ENCODE measurements at regions not wholly inside any gene's neighbourhood (a gene's known extent, or its start where the extent isn't known, plus 50 kb on each side); places are given as distances from the start of the nearest gene placed in this dataset.

- no peaks in the 10 kb centered on the region for H3K36me3 ChIP-seq
- WGBS, result 16% methylated on average over 1 of the region's 1 CpG
- no peak overlapping the region for H3K27ac ChIP-seq
- H3K4me3 ChIP-seq, result no peak overlapping the region
- peaks cover 4% of the 10 kb centered on the region for H3K4me1 ChIP-seq
- no peaks in the 10 kb centered on the region for H3K27me3 ChIP-seq
- no peak for DNase-seq (ENCODE audit: low spot score in 2 of 2)
- no peak for TF ChIP-seq EP300 (IDR thresholded peaks at IDR 0.05)
- no peak for TF ChIP-seq POLR2A (IDR thresholded peaks at IDR 0.05)
- TF ChIP-seq POLR2AphosphoS5 (IDR thresholded peaks at IDR 0.05), result no peak
- no peaks in the 10 kb centered on the region for H3K9me3 ChIP-seq
Measured at GRCh38 chr14:82422230-82422629, 888.6 kb upstream of the SEL1L start.

- no peaks in the 10 kb centered on the region for H3K9me3 ChIP-seq
- TF ChIP-seq CTCF (IDR thresholded peaks at IDR 0.05), result no peak
- no peak for TF ChIP-seq POLR2AphosphoS5 (IDR thresholded peaks at IDR 0.05)
- TF ChIP-seq EP300 (IDR thresholded peaks at IDR 0.05), result no peak
- no peak for TF ChIP-seq POLR2A (IDR thresholded peaks at IDR 0.05)
- no peaks in the 10 kb centered on the region for H3K27me3 ChIP-seq
- no peaks in the 10 kb centered on the region for H3K36me3 ChIP-seq
- H3K4me3 ChIP-seq, result no peak overlapping the region
- DNase-seq (ENCODE audit: low spot score in 2 of 2), result no peak
- no peak overlapping the region for H3K27ac ChIP-seq
- WGBS, result 38% methylated on average over 1 of the region's 1 CpG
- peaks cover 4% of the 10 kb centered on the region for H3K4me1 ChIP-seq
Measured at GRCh38 chr14:82425261-82425660, 891.6 kb upstream of the SEL1L start.

GRCh38 chr14:82431031-82431430 is 897.4 kb upstream of the SEL1L start:
- no peak for TF ChIP-seq POLR2AphosphoS5 (IDR thresholded peaks at IDR 0.05)
- no peak for TF ChIP-seq CTCF (IDR thresholded peaks at IDR 0.05)
- no peak for TF ChIP-seq EP300 (IDR thresholded peaks at IDR 0.05)
- TF ChIP-seq POLR2A (IDR thresholded peaks at IDR 0.05), result no peak
- DNase-seq (ENCODE audit: low spot score in 2 of 2), result no peak
- no peaks in the 10 kb centered on the region for H3K4me1 ChIP-seq
- H3K27ac ChIP-seq, result no peak overlapping the region
- H3K27me3 ChIP-seq, result no peaks in the 10 kb centered on the region
- no peaks in the 10 kb centered on the region for H3K36me3 ChIP-seq
- no peak overlapping the region for H3K4me3 ChIP-seq
- H3K9me3 ChIP-seq, result no peaks in the 10 kb centered on the region

GRCh38 chr14:82432301-82433105 is 898.9 kb upstream of the SEL1L start:
- 74% methylated on average over 3 of the region's 3 CpGs for WGBS
- Histone ChIP-seq H3K27me3 (no peaks in the 10 kb centered on the region), H3K36me3 (no peaks in the 10 kb centered on the region), H3K27ac (no peak overlapping the region), H3K4me3 (no peak overlapping the region), H3K9me3 (no peaks in the 10 kb centered on the region), H3K4me1 (no peaks in the 10 kb centered on the region)
- no peak for TF ChIP-seq POLR2AphosphoS5 (IDR thresholded peaks at IDR 0.05)
- no peak for DNase-seq (ENCODE audit: low spot score in 2 of 2)

- DNase-seq (ENCODE audit: low spot score in 2 of 2), result no peak
- Histone ChIP-seq H3K4me3 (no peak overlapping the region), H3K27ac (no peak overlapping the region), H3K9me3 (no peaks in the 10 kb centered on the region), H3K4me1 (no peaks in the 10 kb centered on the region), H3K36me3 (no peaks in the 10 kb centered on the region), H3K27me3 (no peaks in the 10 kb centered on the region)
- WGBS, result 76% methylated on average over 2 of the region's 2 CpGs
- no peak for TF ChIP-seq CTCF (IDR thresholded peaks at IDR 0.05)
- TF ChIP-seq POLR2A (IDR thresholded peaks at IDR 0.05), result no peak
- TF ChIP-seq EP300 (IDR thresholded peaks at IDR 0.05), result no peak
Measured at GRCh38 chr14:82438436-82438835, 904.8 kb upstream of the SEL1L start.

GRCh38 chr14:82441270-82441669 is 907.6 kb upstream of the SEL1L start:
- Histone ChIP-seq H3K9me3 (no peaks in the 10 kb centered on the region), H3K4me1 (no peaks in the 10 kb centered on the region), H3K27ac (no peak overlapping the region), H3K36me3 (no peaks in the 10 kb centered on the region), H3K27me3 (no peaks in the 10 kb centered on the region), H3K4me3 (no peak overlapping the region)
- DNase-seq (ENCODE audit: low spot score in 2 of 2), result no peak
- 96% methylated on average over 3 of the region's 3 CpGs for WGBS
- TF ChIP-seq CTCF (IDR thresholded peaks at IDR 0.05) (no peak), POLR2AphosphoS5 (IDR thresholded peaks at IDR 0.05) (no peak), EP300 (IDR thresholded peaks at IDR 0.05) (no peak), POLR2A (IDR thresholded peaks at IDR 0.05) (no peak)
